H9 (cell line): ENCODE measurements at regions not wholly inside any gene's neighbourhood (a gene's known extent, or its start where the extent isn't known, plus 50 kb on each side); places are given as distances from the start of the nearest gene placed in this dataset.

Experiments
- DNase-seq: peaks from one replicate; pipeline ENCODE4 v3.0.0-alpha.2; 2017
- H2AFZ ChIP-seq: one replicate; pipeline ENCODE4 v1.6.1; 2013; ENCODE audit warnings: mild to moderate bottlenecking, low read length, control low read depth, moderate library complexity
- H2AK5ac ChIP-seq: 2 replicates; pipeline ENCODE4 v1.6.1; 2013; ENCODE audit warnings: low read length, control low read depth, mixed read lengths; ENCODE audit not compliant: insufficient read length
- H2BK120ac ChIP-seq: one replicate; pipeline ENCODE4 v1.6.1; 2013; ENCODE audit warnings: low read depth, mild to moderate bottlenecking, low read length, control low read depth, inconsistent platforms; ENCODE audit not compliant: poor library complexity, severe bottlenecking
- H2BK12ac ChIP-seq: 2 replicates; pipeline ENCODE4 v1.6.1; 2013; ENCODE audit warnings: low read length, control low read depth, mixed read lengths, low read depth; ENCODE audit not compliant: insufficient read length
- H2BK15ac ChIP-seq: 2 replicates; pipeline ENCODE4 v1.6.1; 2013; ENCODE audit warnings: low read depth, low read length, control low read depth
- H2BK20ac ChIP-seq: one replicate; pipeline ENCODE4 v1.6.1; 2013; ENCODE audit warnings: low read depth, mild to moderate bottlenecking, low read length, control low read depth, inconsistent platforms; ENCODE audit not compliant: poor library complexity, severe bottlenecking
- H2BK5ac ChIP-seq: 2 replicates; pipeline ENCODE4 v1.6.1; 2013; ENCODE audit warnings: low read length, control low read depth, mixed read lengths; ENCODE audit not compliant: insufficient read length
- H3K14ac ChIP-seq: 2 replicates; pipeline ENCODE4 v1.6.1; 2013; ENCODE audit warnings: low read length, control low read depth; ENCODE audit not compliant: insufficient read depth
- H3K18ac ChIP-seq: 2 replicates; pipeline ENCODE4 v1.6.1; 2013; ENCODE audit warnings: low read depth, mild to moderate bottlenecking, mixed read lengths, low read length, control low read depth; ENCODE audit not compliant: insufficient read length
- H3K23ac ChIP-seq: 2 replicates; pipeline ENCODE4 v1.6.1; 2013; ENCODE audit warnings: low read length, control low read depth, mixed read lengths, low read depth; ENCODE audit not compliant: insufficient read length
- H3K23me2 ChIP-seq: 2 replicates; pipeline ENCODE4 v1.6.1; 2013; ENCODE audit warnings: low read depth, mild to moderate bottlenecking, mixed read lengths, low read length, control low read depth; ENCODE audit not compliant: insufficient read length, poor library complexity, severe bottlenecking
- H3K27ac ChIP-seq: 2 replicates; pipeline ENCODE4 v1.5.1; 2013; ENCODE audit warnings: low read length, control low read depth, mixed read lengths, low read depth; ENCODE audit not compliant: insufficient read length
- H3K27me3 ChIP-seq: 2 replicates; pipeline ENCODE4 v1.6.1; 2013; ENCODE audit warnings: low read length, control low read depth, inconsistent platforms; ENCODE audit not compliant: insufficient read depth
- H3K4ac ChIP-seq: 2 replicates; pipeline ENCODE4 v1.6.1; 2013; ENCODE audit warnings: low read depth, mild to moderate bottlenecking, control low read depth, inconsistent platforms, low read length, moderate library complexity
- H3K4me1 ChIP-seq: 2 replicates; pipeline ENCODE4 v1.6.1; 2013; ENCODE audit warnings: low read length, control low read depth, inconsistent platforms; ENCODE audit not compliant: insufficient read depth
- H3K4me2 ChIP-seq: 2 replicates; pipeline ENCODE4 v1.6.1; 2013; ENCODE audit warnings: low read length, control low read depth, mixed read lengths; ENCODE audit not compliant: insufficient read length, insufficient read depth
- H3K56ac ChIP-seq: 2 replicates; pipeline ENCODE4 v1.6.1; 2013; ENCODE audit warnings: low read depth, mild to moderate bottlenecking, mixed read lengths, low read length, control low read depth; ENCODE audit not compliant: insufficient read length
- H3K79me1 ChIP-seq: 2 replicates; pipeline ENCODE4 v1.6.1; 2013; ENCODE audit warnings: low read depth, mild to moderate bottlenecking, moderate library complexity, low read length, control low read depth, inconsistent platforms; ENCODE audit not compliant: insufficient read depth, poor library complexity, severe bottlenecking
- H3K79me2 ChIP-seq: 2 replicates; pipeline ENCODE4 v1.6.1; 2013; ENCODE audit warnings: low read length, control low read depth, inconsistent platforms; ENCODE audit not compliant: insufficient read depth
- H3K9ac ChIP-seq: 2 replicates; pipeline ENCODE4 v1.6.1; 2013; ENCODE audit warnings: low read length, control low read depth, mixed read lengths; ENCODE audit not compliant: insufficient read length; ENCODE audit errors: extremely low read depth
- H3K9me3 ChIP-seq: one replicate; pipeline ENCODE4 v1.6.1; 2013; ENCODE audit warnings: low read depth, low read length, inconsistent platforms; ENCODE audit not compliant: control insufficient read depth
- H3T11ph ChIP-seq: one replicate; pipeline ENCODE4 v1.6.1; 2013; ENCODE audit warnings: mild to moderate bottlenecking, low read length, control low read depth, inconsistent platforms
- H4K20me1 ChIP-seq: one replicate; pipeline ENCODE4 v1.6.1; 2013; ENCODE audit not compliant: control insufficient read depth, insufficient read length, insufficient read depth
- H4K5ac ChIP-seq: 2 replicates; pipeline ENCODE4 v1.6.1; 2013; ENCODE audit warnings: low read depth, mild to moderate bottlenecking, mixed read lengths, low read length, control low read depth; ENCODE audit not compliant: insufficient read length
- H4K8ac ChIP-seq: replicated peaks from 2 replicates; pipeline ENCODE4 v1.6.1; 2013; ENCODE audit warnings: low read length, control low read depth, mixed read lengths, low read depth; ENCODE audit not compliant: insufficient read length
- H4K91ac ChIP-seq: 2 replicates; pipeline ENCODE4 v1.6.1; 2013; ENCODE audit warnings: low read depth, mild to moderate bottlenecking, moderate library complexity, mixed read lengths, low read length, control low read depth; ENCODE audit not compliant: insufficient read length
- H3K27ac Mint-ChIP-seq, 3 experiments: 2 replicates in 2 of 3; 3 replicates in 1 of 3; pipeline ENCODE4 v1.8.0; 2020 to 2021; ENCODE audit warnings: mixed read lengths in 3 of 3, mild to moderate bottlenecking in 1 of 3, moderate library complexity in 1 of 3
- H3K27me3 Mint-ChIP-seq: 2 replicates; pipeline ENCODE4 v1.8.0; 2021; ENCODE audit warnings: low read depth, mild to moderate bottlenecking, moderate library complexity, mixed read lengths
- H3K36me3 Mint-ChIP-seq, 3 experiments: 2 replicates in 2 of 3; 3 replicates in 1 of 3; pipeline ENCODE4 v1.8.0; 2020 to 2021; ENCODE audit warnings: low read depth in 3 of 3, mixed read lengths in 3 of 3; ENCODE audit not compliant: insufficient read depth in 1 of 3
- H3K4me1 Mint-ChIP-seq, 2 experiments: 2 replicates each; pipeline ENCODE4 v1.8.0; 2020; ENCODE audit warnings: mixed read lengths in 2 of 2
- H3K4me3 Mint-ChIP-seq, 2 experiments: 2 replicates in 1 of 2; 3 replicates in 1 of 2; pipeline ENCODE4 v1.8.0; 2020 to 2021; ENCODE audit warnings: mild to moderate bottlenecking in 2 of 2, mixed read lengths in 2 of 2, moderate library complexity in 1 of 2
- H3K9me3 Mint-ChIP-seq, 2 experiments: 2 replicates in 1 of 2; 3 replicates in 1 of 2; pipeline ENCODE4 v1.8.0; 2020; ENCODE audit warnings: mild to moderate bottlenecking in 2 of 2, mixed read lengths in 2 of 2, moderate library complexity in 1 of 2
- WGBS: extraction: QIAGEN DNeasy Blood & Tissue Kit; methylation state at CpG from one replicate; pipeline ENCODE4 v1.1.7; 2013; ENCODE audit warnings: missing lambda C conversion rate, low lambda C conversion rate, mixed read lengths; ENCODE audit not compliant: insufficient read length; ENCODE audit errors: extremely low coverage; 5-methylcytosine and 5-hydroxymethylcytosine counted together
- TF ChIP-seq, protein P1 (sequence below): fragments of 200-600 bp; sonication (generic); conservative IDR thresholded peaks from 3 replicates; pipeline ENCODE4 v1.8.0; 2021; ENCODE audit warnings: antibody characterized with exemption, mild to moderate bottlenecking

GRCh38 chr12:88338486-88338885 is 196.4 kb downstream of the TMTC3 start:
- H3K23ac ChIP-seq = no peak overlapping the region
- H3K27ac ChIP-seq = no peak overlapping the region
- no peak overlapping the region for H3T11ph ChIP-seq
- H3K4me1 ChIP-seq = no peaks in the 10 kb centered on the region; the same call in 1 of the 2 replicates
- H4K20me1 ChIP-seq = no peaks in the 10 kb centered on the region
- H3K27me3 Mint-ChIP-seq = no peaks in the 10 kb centered on the region
- H3K56ac ChIP-seq = no peak overlapping the region
- H4K8ac ChIP-seq = no peak overlapping the region
- H3K79me1 ChIP-seq = no peaks in the 10 kb centered on the region
- peaks cover 4 to 5% of the 10 kb centered on the region in 2 experiments for H3K4me1 Mint-ChIP-seq
- no peak overlapping the region for H2BK120ac ChIP-seq
- no peak overlapping the region for H4K91ac ChIP-seq
- no peak overlapping the region for H2AFZ ChIP-seq
- H3K4ac ChIP-seq = no peak overlapping the region
- no peak overlapping the region for H3K4me2 ChIP-seq
- no peak for DNase-seq
- no peaks in the 10 kb centered on the region for H3K9me3 ChIP-seq
- no peaks in the 10 kb centered on the region for H3K23me2 ChIP-seq
- H2BK5ac ChIP-seq = no peak overlapping the region
- H3K18ac ChIP-seq = no peak overlapping the region
- TF ChIP-seq, protein P1, sequence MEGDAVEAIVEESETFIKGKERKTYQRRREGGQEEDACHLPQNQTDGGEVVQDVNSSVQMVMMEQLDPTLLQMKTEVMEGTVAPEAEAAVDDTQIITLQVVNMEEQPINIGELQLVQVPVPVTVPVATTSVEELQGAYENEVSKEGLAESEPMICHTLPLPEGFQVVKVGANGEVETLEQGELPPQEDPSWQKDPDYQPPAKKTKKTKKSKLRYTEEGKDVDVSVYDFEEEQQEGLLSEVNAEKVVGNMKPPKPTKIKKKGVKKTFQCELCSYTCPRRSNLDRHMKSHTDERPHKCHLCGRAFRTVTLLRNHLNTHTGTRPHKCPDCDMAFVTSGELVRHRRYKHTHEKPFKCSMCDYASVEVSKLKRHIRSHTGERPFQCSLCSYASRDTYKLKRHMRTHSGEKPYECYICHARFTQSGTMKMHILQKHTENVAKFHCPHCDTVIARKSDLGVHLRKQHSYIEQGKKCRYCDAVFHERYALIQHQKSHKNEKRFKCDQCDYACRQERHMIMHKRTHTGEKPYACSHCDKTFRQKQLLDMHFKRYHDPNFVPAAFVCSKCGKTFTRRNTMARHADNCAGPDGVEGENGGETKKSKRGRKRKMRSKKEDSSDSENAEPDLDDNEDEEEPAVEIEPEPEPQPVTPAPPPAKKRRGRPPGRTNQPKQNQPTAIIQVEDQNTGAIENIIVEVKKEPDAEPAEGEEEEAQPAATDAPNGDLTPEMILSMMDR = no peak
- WGBS = 100% methylated on average over 1 of the region's 1 CpG
- H2AK5ac ChIP-seq = no peak overlapping the region
- no peak overlapping the region for H3K14ac ChIP-seq
- no peak overlapping the region for H3K27ac Mint-ChIP-seq
- no peak overlapping the region for H3K9ac ChIP-seq
- H2BK12ac ChIP-seq = no peak overlapping the region
- no peak overlapping the region for H3K4me3 Mint-ChIP-seq
- H3K9me3 Mint-ChIP-seq = no peaks in the 10 kb centered on the region
- no peak overlapping the region for H2BK15ac ChIP-seq
- no peak overlapping the region for H4K5ac ChIP-seq
- no peaks in the 10 kb centered on the region for H3K79me2 ChIP-seq
- H3K36me3 Mint-ChIP-seq = no peaks in the 10 kb centered on the region
- H3K27me3 ChIP-seq = no peaks in the 10 kb centered on the region
- no peak overlapping the region for H2BK20ac ChIP-seq
